PC-3 (cell line): ENCODE measurements at regions not wholly inside any gene's neighbourhood (a gene's known extent, or its start where the extent isn't known, plus 50 kb on each side); places are given as distances from the start of the nearest gene placed in this dataset.

Experiments used
- EZH2 ChIP-seq: fragments of 300-600 bp; sonication (generic); IDR thresholded peaks from one replicate; pipeline ENCODE4 v1.6.1; 2017; ENCODE audit warnings: antibody characterized with exemption, mild to moderate bottlenecking, low read length; ENCODE audit not compliant: unreplicated experiment
- TF ChIP-seq, protein P1 (sequence below): fragments of 300-600 bp; sonication (generic); conservative IDR thresholded peaks from 2 replicates; pipeline ENCODE4 v1.5.1; 2017; ENCODE audit warnings: antibody characterized with exemption, low read depth, mild to moderate bottlenecking, low read length

DNA sequence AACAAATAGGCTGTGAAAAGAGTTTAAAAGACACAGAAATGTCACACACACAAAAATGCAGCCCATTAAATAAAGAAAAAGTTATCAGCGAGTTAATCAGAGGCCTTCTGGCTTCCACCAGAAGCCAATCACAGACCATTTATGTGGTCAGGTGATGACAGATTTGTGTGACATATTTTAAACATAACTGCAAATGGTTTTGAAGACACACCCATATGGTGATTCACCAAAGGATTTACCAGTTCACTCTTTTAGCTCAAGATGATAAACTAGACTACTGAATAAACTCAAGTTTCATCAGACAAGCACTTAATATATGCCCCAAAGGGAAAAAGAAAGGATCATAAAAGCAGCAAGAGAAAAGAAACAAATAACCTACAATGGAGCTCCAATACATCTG is 181.2 kb downstream of the SPANXN4 start:
- TF ChIP-seq, protein P1, sequence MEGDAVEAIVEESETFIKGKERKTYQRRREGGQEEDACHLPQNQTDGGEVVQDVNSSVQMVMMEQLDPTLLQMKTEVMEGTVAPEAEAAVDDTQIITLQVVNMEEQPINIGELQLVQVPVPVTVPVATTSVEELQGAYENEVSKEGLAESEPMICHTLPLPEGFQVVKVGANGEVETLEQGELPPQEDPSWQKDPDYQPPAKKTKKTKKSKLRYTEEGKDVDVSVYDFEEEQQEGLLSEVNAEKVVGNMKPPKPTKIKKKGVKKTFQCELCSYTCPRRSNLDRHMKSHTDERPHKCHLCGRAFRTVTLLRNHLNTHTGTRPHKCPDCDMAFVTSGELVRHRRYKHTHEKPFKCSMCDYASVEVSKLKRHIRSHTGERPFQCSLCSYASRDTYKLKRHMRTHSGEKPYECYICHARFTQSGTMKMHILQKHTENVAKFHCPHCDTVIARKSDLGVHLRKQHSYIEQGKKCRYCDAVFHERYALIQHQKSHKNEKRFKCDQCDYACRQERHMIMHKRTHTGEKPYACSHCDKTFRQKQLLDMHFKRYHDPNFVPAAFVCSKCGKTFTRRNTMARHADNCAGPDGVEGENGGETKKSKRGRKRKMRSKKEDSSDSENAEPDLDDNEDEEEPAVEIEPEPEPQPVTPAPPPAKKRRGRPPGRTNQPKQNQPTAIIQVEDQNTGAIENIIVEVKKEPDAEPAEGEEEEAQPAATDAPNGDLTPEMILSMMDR = no peak
- no peak for TF ChIP-seq EZH2
